GM23248 (cell line): ENCODE measurements at regions not wholly inside any gene's neighbourhood (a gene's known extent, or its start where the extent isn't known, plus 50 kb on each side); places are given as distances from the start of the nearest gene placed in this dataset.
"Not testable (repeated sequence)": the region's sequence is repeated elsewhere in the genome, so short reads cannot be mapped to it uniquely, and the experiment has no call there.

Experiments
- DNase-seq: peaks from one replicate; pipeline ENCODE4 v3.0.0-alpha.2; 2015
- H2AFZ ChIP-seq: fragments of 200-600 bp; sonication (generic); 2 replicates; pipeline ENCODE4 v1.6.1; 2016; ENCODE audit warnings: antibody characterized with exemption
- H3F3A ChIP-seq: fragments of 200-600 bp; sonication (generic); 2 replicates; pipeline ENCODE4 v1.6.1; 2016; ENCODE audit warnings: mild to moderate bottlenecking, antibody characterized with exemption, mixed run types; ENCODE audit not compliant: insufficient read depth
- H3K27ac ChIP-seq: fragments of 200-600 bp; sonication (generic); 2 replicates; pipeline ENCODE4 v1.5.1; 2016; ENCODE audit warnings: mild to moderate bottlenecking
- H3K27me3 ChIP-seq: fragments of 200-600 bp; sonication (generic); replicated peaks from 2 replicates; pipeline ENCODE4 v1.6.1; 2016; ENCODE audit warnings: mild to moderate bottlenecking; ENCODE audit not compliant: insufficient read depth
- H3K36me3 ChIP-seq: fragments of 200-600 bp; sonication (generic); 2 replicates; pipeline ENCODE4 v1.6.1; 2016; ENCODE audit warnings: low read depth, mild to moderate bottlenecking
- H3K4me1 ChIP-seq: fragments of 200-600 bp; sonication (generic); 2 replicates; pipeline ENCODE4 v1.6.1; 2016; ENCODE audit warnings: mild to moderate bottlenecking; ENCODE audit not compliant: insufficient read depth
- H3K4me2 ChIP-seq: fragments of 200-600 bp; sonication (generic); one replicate; pipeline ENCODE4 v1.6.1; 2016; ENCODE audit warnings: mild to moderate bottlenecking; ENCODE audit not compliant: unreplicated experiment
- H3K4me3 ChIP-seq: fragments of 200-600 bp; sonication (generic); 2 replicates; pipeline ENCODE4 v1.5.1; 2016; ENCODE audit warnings: mild to moderate bottlenecking
- H3K79me2 ChIP-seq: fragments of 200-600 bp; sonication (generic); 2 replicates; pipeline ENCODE4 v1.6.1; 2016; ENCODE audit warnings: mild to moderate bottlenecking; ENCODE audit not compliant: insufficient read depth
- H3K9ac ChIP-seq: fragments of 200-600 bp; sonication (generic); 2 replicates; pipeline ENCODE4 v1.6.1; 2016; ENCODE audit warnings: mild to moderate bottlenecking
- H3K9me2 ChIP-seq: fragments of 200-600 bp; sonication (generic); 2 replicates; pipeline ENCODE4 v1.6.1; 2016; ENCODE audit warnings: mixed run types, mild to moderate bottlenecking, moderate library complexity; ENCODE audit not compliant: insufficient read depth
- H3K9me3 ChIP-seq: fragments of 200-600 bp; sonication (generic); one replicate; pipeline ENCODE4 v1.6.1; 2017; ENCODE audit warnings: low read depth
- H4K20me1 ChIP-seq: fragments of 200-600 bp; sonication (generic); 2 replicates; pipeline ENCODE4 v1.6.0; 2016; ENCODE audit not compliant: insufficient read depth
- EZH2 ChIP-seq: fragments of 200-600 bp; sonication (generic); IDR thresholded peaks from 2 replicates; pipeline ENCODE4 v1.6.1; 2018; ENCODE audit warnings: antibody characterized with exemption, mild to moderate bottlenecking; ENCODE audit not compliant: insufficient read depth, poor library complexity, severe bottlenecking
- EZH2phosphoT487 ChIP-seq: fragments of 200-600 bp; sonication (generic); IDR thresholded peaks from 2 replicates; pipeline ENCODE4 v1.6.1; 2018; ENCODE audit warnings: antibody characterized with exemption, moderate library complexity, mild to moderate bottlenecking, low read depth; ENCODE audit not compliant: insufficient read depth
- WGBS, 2 experiments: methylation state at CpG; one replicate each; pipeline ENCODE4 v1.1.6; 2015 to 2017; ENCODE audit warnings: low lambda C conversion rate in 2 of 2, low coverage in 1 of 2; ENCODE audit errors: missing lambda C conversion rate in 2 of 2; 5-methylcytosine and 5-hydroxymethylcytosine counted together
- in situ Hi-C: fragments of 300-500 bp; cut with MboI; formaldehyde crosslinking; loops from 2 replicates; pipeline ENCODE4 v1.15.0; 2020

DNA sequence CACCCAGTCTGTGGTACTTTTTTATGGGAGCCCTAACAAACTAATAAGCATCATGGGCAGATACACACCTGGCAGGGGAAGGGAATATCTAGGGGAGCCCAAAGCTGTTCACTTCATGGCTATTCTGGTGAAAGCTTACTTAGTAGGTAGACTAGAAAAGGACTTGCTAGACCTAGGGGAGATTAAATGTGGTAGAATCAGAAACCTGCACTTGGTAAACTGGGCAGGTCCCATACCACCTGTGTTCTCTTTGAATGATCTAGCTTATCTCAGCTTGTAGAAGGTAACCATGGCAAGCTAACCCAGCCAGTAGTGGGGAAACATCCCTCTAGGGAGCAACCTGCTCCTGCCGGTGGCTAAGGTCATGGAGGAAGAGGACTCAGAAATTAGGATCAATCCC lies 113.9 kb upstream of the TMTC4 start:
- Histone ChIP-seq H4K20me1 (no peaks in the 10 kb centered on the region), H3K4me3 (no peak overlapping the region), H3K9me3 (no peaks in the 10 kb centered on the region), H3K9me2 (no peaks in the 10 kb centered on the region), H3F3A (no peaks in the 10 kb centered on the region), H3K79me2 (no peaks in the 10 kb centered on the region), H3K9ac (no peak overlapping the region), H3K4me2 (no peak overlapping the region), H2AFZ (no peak overlapping the region), H3K36me3 (no peaks in the 10 kb centered on the region), H3K27me3 (peaks cover 4% of the 10 kb centered on the region; the same call in 1 of the 2 replicates), H3K4me1 (0 out of 2 replicates have a peak, but pooled peaks cover 3% of the 10 kb centered on the region), H3K27ac (no peak overlapping the region)
- TF ChIP-seq EZH2 (no peak), EZH2phosphoT487 (no peak)
- in situ Hi-C loops, result no loop called here
- 89 to 92% methylated on average over 1 of the region's 1 CpG for WGBS, 2 experiments
- DNase-seq, result no peak

DNA sequence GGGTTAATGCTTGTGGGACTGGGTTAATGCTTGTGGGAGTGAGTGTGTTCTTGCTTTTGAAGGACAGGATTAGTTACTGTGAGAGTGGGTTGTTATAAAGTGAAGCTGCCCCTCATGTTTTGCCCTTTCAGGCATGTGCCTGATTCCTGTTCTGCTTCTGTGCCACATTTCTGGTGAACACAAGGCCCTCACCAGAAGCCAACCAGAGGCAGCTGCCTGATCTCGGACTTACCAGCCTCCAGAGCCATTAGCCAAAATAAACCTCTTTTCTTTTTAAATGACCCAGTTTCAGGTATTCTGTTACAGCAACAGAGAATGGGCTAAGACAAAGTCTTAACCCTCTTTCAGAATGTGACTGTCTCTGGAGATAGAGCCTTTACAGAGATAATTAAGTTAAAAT lies 113.3 kb upstream of the TMTC4 start:
- Histone ChIP-seq H2AFZ (no peak overlapping the region), H3K9me3 (no peaks in the 10 kb centered on the region), H3K4me3 (no peak overlapping the region), H3K4me2 (no peak overlapping the region), H3K36me3 (no peaks in the 10 kb centered on the region), H3K4me1 (0 out of 2 replicates have a peak, but pooled peaks cover 3% of the 10 kb centered on the region), H3K9ac (no peak overlapping the region), H3K27ac (no peak overlapping the region), H3K27me3 (peaks cover 4% of the 10 kb centered on the region; the same call in 1 of the 2 replicates), H3K79me2 (no peaks in the 10 kb centered on the region), H4K20me1 (no peaks in the 10 kb centered on the region), H3F3A (no peaks in the 10 kb centered on the region), H3K9me2 (no peaks in the 10 kb centered on the region)
- no peak for DNase-seq
- in situ Hi-C loops, result no loop called here
- 10 to 33% methylated on average over 1 of the region's 1 CpG for WGBS, 2 experiments
- TF ChIP-seq EZH2 (no peak), EZH2phosphoT487 (no peak)

DNA sequence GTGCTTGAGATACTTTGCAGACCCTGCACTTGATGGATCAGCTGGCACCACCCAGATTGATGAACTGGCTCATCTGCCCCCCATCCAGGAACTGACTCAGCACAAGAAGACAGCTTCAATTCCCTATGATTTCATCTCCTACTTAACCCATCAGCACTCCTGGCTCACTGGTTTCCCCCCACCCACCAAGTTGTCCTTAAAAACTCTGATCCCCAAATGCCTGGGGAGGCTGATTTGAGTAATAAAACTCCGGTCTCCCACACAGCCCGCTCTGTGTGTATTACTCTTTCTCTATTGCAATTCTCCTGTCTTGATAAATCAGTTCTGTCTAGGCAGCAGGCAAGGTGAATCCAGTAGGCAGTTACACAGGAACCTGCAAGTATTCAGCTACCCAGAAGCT lies 102.1 kb upstream of the TMTC4 start:
- H3K36me3 ChIP-seq, H3K4me1 ChIP-seq, H3K9me2 ChIP-seq, H3K4me3 ChIP-seq, DNase-seq, in situ Hi-C loops, H3K4me2 ChIP-seq, H3K27me3 ChIP-seq, H3K27ac ChIP-seq, H3K9me3 ChIP-seq, H3F3A ChIP-seq, H4K20me1 ChIP-seq, H2AFZ ChIP-seq, H3K9ac ChIP-seq, H3K79me2 ChIP-seq: not testable (repeated sequence)
- 39 to 41% methylated on average over 2 of the region's 2 CpGs for WGBS, 2 experiments

DNA sequence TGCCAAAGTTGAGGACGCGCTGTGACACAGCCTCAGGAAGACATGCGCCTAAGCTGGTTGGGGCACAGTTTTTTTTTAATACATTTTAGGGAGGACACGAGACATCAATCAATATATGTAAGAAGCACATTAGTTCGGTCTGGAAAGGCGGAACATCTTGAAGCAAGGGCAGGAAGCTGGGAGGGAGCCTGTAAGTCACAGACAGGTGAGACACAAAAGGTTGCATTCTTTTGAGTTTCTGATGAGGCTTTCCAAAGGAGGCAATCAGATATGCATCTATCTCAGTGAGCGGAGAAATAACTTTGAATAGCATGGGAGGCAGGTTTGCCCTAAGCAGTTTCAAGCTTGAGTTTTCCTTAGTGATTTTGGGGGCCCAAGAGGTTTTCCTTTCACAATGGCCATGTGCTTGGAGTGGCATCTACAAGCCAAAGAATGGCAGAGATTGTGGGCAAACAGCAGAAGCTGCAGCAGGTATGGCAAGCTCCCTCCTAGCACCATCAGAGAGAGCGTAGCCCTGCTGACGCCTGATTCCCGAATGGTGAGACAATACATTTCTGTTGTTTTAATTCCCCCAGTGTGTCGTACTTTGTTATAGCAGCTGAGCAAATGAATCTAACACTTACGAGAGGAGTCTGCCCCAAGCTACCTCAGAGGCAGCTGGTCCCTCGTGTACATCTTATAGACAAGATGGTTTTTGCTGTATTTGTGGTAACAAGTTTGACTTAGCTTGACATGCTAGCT lies 99.5 kb upstream of the TMTC4 start:
- H3K79me2 ChIP-seq, result no peaks in the 10 kb centered on the region
- H3K9me3 ChIP-seq, result no peaks in the 10 kb centered on the region
- no peaks in the 10 kb centered on the region for H3K4me1 ChIP-seq
- 63 to 66% methylated on average over 13 of the region's 13 CpGs for WGBS, 2 experiments
- no peak overlapping the region for H3K4me3 ChIP-seq
- H3K27ac ChIP-seq, result no peak overlapping the region
- DNase-seq, result no peak
- H2AFZ ChIP-seq, result no peak overlapping the region
- no peaks in the 10 kb centered on the region for H4K20me1 ChIP-seq
- no peak overlapping the region for H3K4me2 ChIP-seq
- H3K9me2 ChIP-seq, result no peaks in the 10 kb centered on the region
- H3K27me3 ChIP-seq, result no peaks in the 10 kb centered on the region
- no peaks in the 10 kb centered on the region for H3F3A ChIP-seq
- TF ChIP-seq EZH2 (no peak), EZH2phosphoT487 (no peak)
- in situ Hi-C loops, result no loop called here
- H3K9ac ChIP-seq, result no peak overlapping the region
- H3K36me3 ChIP-seq, result no peaks in the 10 kb centered on the region

DNA sequence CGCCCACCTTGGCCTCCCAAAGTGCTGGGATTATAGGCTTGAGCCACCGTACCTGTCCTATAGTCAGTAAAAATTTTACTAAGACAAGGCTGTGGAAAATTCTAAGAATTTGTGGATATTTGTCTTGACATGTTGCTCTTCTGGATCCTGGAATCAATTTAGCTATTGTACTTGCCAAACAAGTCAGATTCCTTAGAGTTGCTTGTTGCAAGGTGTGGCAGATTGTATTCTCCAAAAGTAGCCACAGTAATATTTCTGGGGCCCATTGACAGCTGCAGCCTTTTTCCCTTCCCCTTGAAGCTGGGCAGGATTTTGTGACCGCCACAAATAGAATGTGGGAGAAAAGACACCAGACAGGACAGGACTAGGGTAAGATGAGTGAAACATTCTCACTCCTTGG lies 98.8 kb upstream of the TMTC4 start:
- no peak overlapping the region for H3K27ac ChIP-seq
- no peak overlapping the region for H2AFZ ChIP-seq
- TF ChIP-seq EZH2phosphoT487 (no peak), EZH2 (no peak)
- no peaks in the 10 kb centered on the region for H3K4me1 ChIP-seq
- H3K9ac ChIP-seq, result no peak overlapping the region
- H3F3A ChIP-seq, result no peaks in the 10 kb centered on the region
- 49 to 63% methylated on average over 3 of the region's 3 CpGs for WGBS, 2 experiments
- H3K9me3 ChIP-seq, result no peaks in the 10 kb centered on the region
- H3K79me2 ChIP-seq, result no peaks in the 10 kb centered on the region
- H3K9me2 ChIP-seq, result no peaks in the 10 kb centered on the region
- in situ Hi-C loops, result no loop called here
- no peak overlapping the region for H3K4me3 ChIP-seq
- no peaks in the 10 kb centered on the region for H4K20me1 ChIP-seq
- no peak overlapping the region for H3K4me2 ChIP-seq
- DNase-seq, result no peak
- no peaks in the 10 kb centered on the region for H3K36me3 ChIP-seq
- H3K27me3 ChIP-seq, result no peaks in the 10 kb centered on the region
